K562 (cell line): ENCODE measurements at regions not wholly inside any gene's neighbourhood (a gene's known extent, or its start where the extent isn't known, plus 50 kb on each side); places are given as distances from the start of the nearest gene placed in this dataset.

Experiments
- ATAC-seq: fragments of 200-7000 bp; cut with Tn5 transposase; 3 replicates; pipeline ENCODE4 v1.9.1; 2020; ENCODE audit warnings: moderate library complexity
- BruUV-seq: library from RNA; stranded (reverse); fragments of 400-500 nt; replicated peaks from 2 replicates; lab custom pipeline; 2021; lab: Mats Ljungman, UMichigan
- CTCF ChIA-PET: fragments of 300-600 bp; formaldehyde crosslinking; extraction: SDS; loops from one replicate; lab custom pipeline; 2021; ENCODE audit warnings: low intra/inter-chr PET ratio; lab: Yijun Ruan, JAX
- POLR2A ChIA-PET: fragments of 300-600, 350-650 bp; sonication (Branson Sonifier 250); formaldehyde crosslinking; extraction: SDS; loops from one replicate; lab custom pipeline; 2021; ENCODE audit warnings: antibody characterized with exemption, inconsistent platforms; lab: Yijun Ruan, JAX
- DNase-seq, 4 experiments: peaks; one replicate each; pipeline versions ENCODE4 v3.0.0 to v3.0.0-alpha.2; 2011 to 2018; ENCODE audit warnings: low spot score in 3 of 4, mixed read lengths in 3 of 4; ENCODE audit errors: extremely low read depth in 1 of 4
- FAIRE-seq: peaks from 2 replicates; lab custom pipeline; 2011; peaks lifted over from hg19 to GRCh38; lab: Jason Lieb, UNC
- H2AFZ ChIP-seq: 2 replicates; pipeline ENCODE4 v1.6.0; 2011; ENCODE audit warnings: low read depth, low read length, control low read depth, inconsistent platforms
- H3K27ac ChIP-seq: fragments of 200-600 bp; 3 replicates; pipeline ENCODE4 v1.8.0; 2011; ENCODE audit warnings: low read depth, mild to moderate bottlenecking, control low read depth, inconsistent platforms, low read length, moderate library complexity, mixed read lengths; ENCODE audit errors: extremely low read depth
- H3K27me3 ChIP-seq, 2 experiments: fragments of 300-600 bp in 1 of 2; 2 replicates in 1 of 2; 3 replicates in 1 of 2; pipeline versions ENCODE4 v1.6.0 to v1.8.0; 2011; ENCODE audit warnings: inconsistent platforms in 2 of 2, low read length in 2 of 2, mild to moderate bottlenecking in 1 of 2, mixed read lengths in 1 of 2, moderate library complexity in 1 of 2; ENCODE audit not compliant: control insufficient read depth in 2 of 2, insufficient read depth in 2 of 2
- H3K36me3 ChIP-seq: fragments of 300-600 bp; 3 replicates; pipeline ENCODE4 v1.8.0; 2011; ENCODE audit warnings: mild to moderate bottlenecking, low read length, inconsistent platforms; ENCODE audit not compliant: control insufficient read depth, insufficient read depth
- H3K4me1 ChIP-seq, 2 experiments: fragments of 200-600 bp in 1 of 2; replicated peaks in 1 of 2; 2 replicates in 1 of 2; 3 replicates in 1 of 2; pipeline versions ENCODE4 v1.5.1 to v1.8.0; 2011; ENCODE audit warnings: inconsistent platforms in 2 of 2, low read length in 2 of 2, mild to moderate bottlenecking in 1 of 2, mixed read lengths in 1 of 2, moderate library complexity in 1 of 2; ENCODE audit not compliant: control insufficient read depth in 2 of 2, insufficient read depth in 2 of 2
- H3K4me2 ChIP-seq: 2 replicates; pipeline ENCODE4 v1.6.1; 2011; ENCODE audit warnings: low read length, control low read depth, inconsistent platforms, mixed read lengths; ENCODE audit not compliant: insufficient read depth
- H3K4me3 ChIP-seq: fragments of 200-600 bp; sonication (generic), shearing (Covaris generic); 2 replicates; pipeline ENCODE4 v1.5.1; 2016; ENCODE audit warnings: control low read depth, inconsistent platforms
- H3K79me2 ChIP-seq: fragments of 200-600 bp; 3 replicates; pipeline ENCODE4 v1.8.0; 2011; ENCODE audit warnings: low read length, inconsistent platforms; ENCODE audit not compliant: control insufficient read depth, insufficient read depth
- H3K9ac ChIP-seq, 2 experiments: 2 replicates each; pipeline versions ENCODE4 v1.6.0 to v1.6.1; 2011; ENCODE audit warnings: low read depth in 2 of 2, low read length in 2 of 2, control low read depth in 1 of 2, inconsistent platforms in 1 of 2, mild to moderate bottlenecking in 1 of 2, mixed read lengths in 1 of 2; ENCODE audit not compliant: insufficient read depth in 1 of 2
- H3K9me1 ChIP-seq: one replicate; pipeline ENCODE4 v1.6.0; 2011; ENCODE audit warnings: inconsistent platforms, mild to moderate bottlenecking, low read length, moderate library complexity; ENCODE audit not compliant: control insufficient read depth, insufficient read depth
- H3K9me3 ChIP-seq: replicated peaks from 2 replicates; pipeline ENCODE4 v1.5.1; 2011; ENCODE audit warnings: low read depth, low read length, inconsistent platforms; ENCODE audit not compliant: control insufficient read depth, insufficient read depth
- H4K20me1 ChIP-seq: replicated peaks from 2 replicates; pipeline ENCODE4 v1.6.1; 2011; ENCODE audit warnings: low read length, inconsistent platforms, mixed read lengths; ENCODE audit not compliant: control insufficient read depth, insufficient read depth
- CXXC5 ChIP-seq: fragments of 250-450 bp; sonication (Bioruptor Pico); IDR thresholded peaks from 2 replicates; pipeline ENCODE4 v1.8.0; 2022; ENCODE audit warnings: inconsistent platforms, mild to moderate bottlenecking, moderate library complexity
- ETV5 ChIP-seq: sonication (generic); formaldehyde crosslinking; IDR thresholded peaks from 2 replicates; pipeline ENCODE4 v1.4.0; 2020; ENCODE audit warnings: low read depth, mild to moderate bottlenecking, missing genetic modification reagents
- FOXK2 ChIP-seq, 2 experiments: fragments of 450-650 bp; IDR thresholded peaks in 1 of 2; conservative IDR thresholded peaks in 1 of 2; 2 replicates each; pipeline ENCODE4 v1.6.1; 2016; ENCODE audit warnings: low read depth in 2 of 2, mild to moderate bottlenecking in 1 of 2
- HIVEP1 ChIP-seq: fragments of 250-450 bp; sonication (Bioruptor Pico); IDR thresholded peaks from 2 replicates; pipeline ENCODE4 v1.4.0; 2020; ENCODE audit warnings: mild to moderate bottlenecking
- NR2C1 ChIP-seq, 2 experiments: fragments of 450-650 bp; IDR thresholded peaks; 2 replicates each; pipeline ENCODE4 v1.6.1; 2017; ENCODE audit warnings: mild to moderate bottlenecking in 2 of 2, antibody characterized with exemption in 1 of 2, inconsistent platforms in 1 of 2, missing compliant biosample characterization in 1 of 2, missing genetic modification characterization in 1 of 2
- RAD21 ChIP-seq, 2 experiments: fragments of 250-450 bp in 1 of 2; fragments of 450-650 bp in 1 of 2; sonication (Bioruptor Pico) in 1 of 2; formaldehyde crosslinking in 1 of 2; IDR thresholded peaks in 1 of 2; conservative IDR thresholded peaks in 1 of 2; 2 replicates each; pipeline versions ENCODE4 v1.4.0 to v1.8.0; 2020 to 2022; ENCODE audit warnings: mild to moderate bottlenecking in 2 of 2, moderate library complexity in 1 of 2
- ZKSCAN3 ChIP-seq: fragments of 250-450 bp; sonication (Bioruptor Pico); IDR thresholded peaks from 2 replicates; pipeline ENCODE4 v1.4.0; 2020
- WGBS: fragments of 100-300 bp; shearing (Covaris generic); methylation state at CpG from one replicate; pipeline ENCODE4 v1.1.6; 2016; ENCODE audit warnings: low coverage, mixed read lengths; ENCODE audit not compliant: insufficient coverage; ENCODE audit errors: missing lambda C conversion rate; 5-methylcytosine and 5-hydroxymethylcytosine counted together
- in situ Hi-C: fragments of 300-500 bp; cut with MboI; formaldehyde crosslinking; loops from 4 replicates; pipeline ENCODE4 v1.15.0; 2018; ENCODE audit warnings: inconsistent platforms, mixed read lengths
- intact Hi-C: fragments of 100-400 bp; cut with micrococcal nuclease; formaldehyde crosslinking; loops from 2 replicates; pipeline ENCODE4 v1.14.2; 2022
- TF ChIP-seq, protein P1 (sequence below): fragments of 450-650 bp; IDR thresholded peaks from 2 replicates; pipeline ENCODE4 v1.6.1; 2017; ENCODE audit warnings: antibody characterized with exemption
- TF ChIP-seq, protein P2 (sequence below): fragments of 250-450 bp; sonication (Bioruptor Pico); IDR thresholded peaks from 2 replicates; pipeline ENCODE4 v1.4.0; 2020
- TF ChIP-seq, protein P3 (sequence below): fragments of 250-450 bp; sonication (Bioruptor Pico); IDR thresholded peaks from 2 replicates; pipeline ENCODE4 v1.4.0; 2020; ENCODE audit warnings: mild to moderate bottlenecking

DNA sequence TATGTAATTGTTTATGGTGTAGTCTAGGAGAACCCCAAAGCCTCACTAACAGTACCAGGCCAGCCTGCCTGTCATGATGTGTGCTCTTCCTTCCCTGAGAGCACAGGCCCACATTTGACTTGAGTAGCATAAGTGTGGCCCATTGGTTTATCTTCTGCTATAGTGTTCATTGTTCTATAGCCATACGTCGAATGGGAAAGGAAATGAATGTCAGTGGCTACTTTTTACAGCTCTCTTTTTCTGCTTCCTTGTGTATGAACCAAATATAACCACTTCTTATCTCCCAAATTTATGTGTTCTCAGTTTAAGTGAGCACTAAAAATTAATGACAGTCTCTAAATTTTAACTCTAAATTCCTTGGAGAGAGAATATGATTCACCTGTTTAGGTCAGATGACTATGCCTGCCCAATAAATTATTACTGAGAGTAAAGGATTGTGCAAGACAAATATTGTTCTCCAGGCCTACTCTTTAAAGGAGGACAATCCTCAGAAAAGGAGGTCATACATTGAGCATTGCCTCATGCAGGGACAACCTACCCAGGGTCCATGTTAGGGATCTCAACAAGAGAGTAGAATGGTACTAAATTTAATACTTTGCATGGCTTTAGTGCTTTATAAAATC, 222.9 kb upstream of the ARHGAP20 start:
- POLR2A ChIA-PET, result no interaction called here
- DNase-seq (no peak), ATAC-seq (no peak), FAIRE-seq (no peak)
- H3K79me2 ChIP-seq, result no peaks in the 10 kb centered on the region
- no peak overlapping the region for H2AFZ ChIP-seq
- intact Hi-C loops, result no loop called here
- CTCF ChIA-PET, result no interaction called here
- H3K4me2 ChIP-seq, result no peak overlapping the region
- BruUV-seq, result no TSS peak
- no peak overlapping the region for H3K4me3 ChIP-seq
- no peaks in the 10 kb centered on the region for H3K4me1 ChIP-seq
- H4K20me1 ChIP-seq, result no peaks in the 10 kb centered on the region
- H3K9me1 ChIP-seq, result no peaks in the 10 kb centered on the region
- in situ Hi-C loops, result no loop called here
- H3K27ac ChIP-seq, result no peak overlapping the region
- no peaks in the 10 kb centered on the region for H3K9me3 ChIP-seq
- H3K36me3 ChIP-seq, result no peaks in the 10 kb centered on the region
- no peaks in the 10 kb centered on the region for H3K27me3 ChIP-seq
- no peak overlapping the region for H3K9ac ChIP-seq
- 0% methylated on average over 2 of the region's 2 CpGs for WGBS
- no peak for TF ChIP-seq RAD21 (CRISPR knock-in tag; conservative IDR thresholded peaks at IDR 0.05 in 1 of 2, IDR thresholded peaks at IDR 0.05 in 1 of 2)
- no peak for TF ChIP-seq FOXK2 (conservative IDR thresholded peaks at IDR 0.05 in 1 of 2, IDR thresholded peaks at IDR 0.05 in 1 of 2; ENCODE audit: low read depth in 2 of 2)
- TF ChIP-seq, protein P1, sequence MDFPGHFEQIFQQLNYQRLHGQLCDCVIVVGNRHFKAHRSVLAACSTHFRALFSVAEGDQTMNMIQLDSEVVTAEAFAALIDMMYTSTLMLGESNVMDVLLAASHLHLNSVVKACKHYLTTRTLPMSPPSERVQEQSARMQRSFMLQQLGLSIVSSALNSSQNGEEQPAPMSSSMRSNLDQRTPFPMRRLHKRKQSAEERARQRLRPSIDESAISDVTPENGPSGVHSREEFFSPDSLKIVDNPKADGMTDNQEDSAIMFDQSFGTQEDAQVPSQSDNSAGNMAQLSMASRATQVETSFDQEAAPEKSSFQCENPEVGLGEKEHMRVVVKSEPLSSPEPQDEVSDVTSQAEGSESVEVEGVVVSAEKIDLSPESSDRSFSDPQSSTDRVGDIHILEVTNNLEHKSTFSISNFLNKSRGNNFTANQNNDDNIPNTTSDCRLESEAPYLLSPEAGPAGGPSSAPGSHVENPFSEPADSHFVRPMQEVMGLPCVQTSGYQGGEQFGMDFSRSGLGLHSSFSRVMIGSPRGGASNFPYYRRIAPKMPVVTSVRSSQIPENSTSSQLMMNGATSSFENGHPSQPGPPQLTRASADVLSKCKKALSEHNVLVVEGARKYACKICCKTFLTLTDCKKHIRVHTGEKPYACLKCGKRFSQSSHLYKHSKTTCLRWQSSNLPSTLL, result no peak
- TF ChIP-seq HIVEP1, result no peak
- TF ChIP-seq, protein P2, sequence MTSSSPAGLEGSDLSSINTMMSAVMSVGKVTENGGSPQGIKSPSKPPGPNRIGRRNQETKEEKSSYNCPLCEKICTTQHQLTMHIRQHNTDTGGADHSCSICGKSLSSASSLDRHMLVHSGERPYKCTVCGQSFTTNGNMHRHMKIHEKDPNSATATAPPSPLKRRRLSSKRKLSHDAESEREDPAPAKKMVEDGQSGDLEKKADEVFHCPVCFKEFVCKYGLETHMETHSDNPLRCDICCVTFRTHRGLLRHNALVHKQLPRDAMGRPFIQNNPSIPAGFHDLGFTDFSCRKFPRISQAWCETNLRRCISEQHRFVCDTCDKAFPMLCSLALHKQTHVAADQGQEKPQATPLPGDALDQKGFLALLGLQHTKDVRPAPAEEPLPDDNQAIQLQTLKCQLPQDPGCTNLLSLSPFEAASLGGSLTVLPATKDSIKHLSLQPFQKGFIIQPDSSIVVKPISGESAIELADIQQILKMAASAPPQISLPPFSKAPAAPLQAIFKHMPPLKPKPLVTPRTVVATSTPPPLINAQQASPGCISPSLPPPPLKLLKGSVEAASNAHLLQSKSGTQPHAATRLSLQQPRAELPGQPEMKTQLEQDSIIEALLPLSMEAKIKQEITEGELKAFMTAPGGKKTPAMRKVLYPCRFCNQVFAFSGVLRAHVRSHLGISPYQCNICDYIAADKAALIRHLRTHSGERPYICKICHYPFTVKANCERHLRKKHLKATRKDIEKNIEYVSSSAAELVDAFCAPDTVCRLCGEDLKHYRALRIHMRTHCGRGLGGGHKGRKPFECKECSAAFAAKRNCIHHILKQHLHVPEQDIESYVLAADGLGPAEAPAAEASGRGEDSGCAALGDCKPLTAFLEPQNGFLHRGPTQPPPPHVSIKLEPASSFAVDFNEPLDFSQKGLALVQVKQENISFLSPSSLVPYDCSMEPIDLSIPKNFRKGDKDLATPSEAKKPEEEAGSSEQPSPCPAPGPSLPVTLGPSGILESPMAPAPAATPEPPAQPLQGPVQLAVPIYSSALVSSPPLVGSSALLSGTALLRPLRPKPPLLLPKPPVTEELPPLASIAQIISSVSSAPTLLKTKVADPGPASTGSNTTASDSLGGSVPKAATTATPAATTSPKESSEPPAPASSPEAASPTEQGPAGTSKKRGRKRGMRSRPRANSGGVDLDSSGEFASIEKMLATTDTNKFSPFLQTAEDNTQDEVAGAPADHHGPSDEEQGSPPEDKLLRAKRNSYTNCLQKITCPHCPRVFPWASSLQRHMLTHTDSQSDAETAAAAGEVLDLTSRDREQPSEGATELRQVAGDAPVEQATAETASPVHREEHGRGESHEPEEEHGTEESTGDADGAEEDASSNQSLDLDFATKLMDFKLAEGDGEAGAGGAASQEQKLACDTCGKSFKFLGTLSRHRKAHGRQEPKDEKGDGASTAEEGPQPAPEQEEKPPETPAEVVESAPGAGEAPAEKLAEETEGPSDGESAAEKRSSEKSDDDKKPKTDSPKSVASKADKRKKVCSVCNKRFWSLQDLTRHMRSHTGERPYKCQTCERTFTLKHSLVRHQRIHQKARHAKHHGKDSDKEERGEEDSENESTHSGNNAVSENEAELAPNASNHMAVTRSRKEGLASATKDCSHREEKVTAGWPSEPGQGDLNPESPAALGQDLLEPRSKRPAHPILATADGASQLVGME (CRISPR knock-in tag), result no peak
- no peak for TF ChIP-seq ZKSCAN3 (CRISPR knock-in tag)
- no peak for TF ChIP-seq ETV5 (CRISPR knock-in tag)
- TF ChIP-seq, protein P3, sequence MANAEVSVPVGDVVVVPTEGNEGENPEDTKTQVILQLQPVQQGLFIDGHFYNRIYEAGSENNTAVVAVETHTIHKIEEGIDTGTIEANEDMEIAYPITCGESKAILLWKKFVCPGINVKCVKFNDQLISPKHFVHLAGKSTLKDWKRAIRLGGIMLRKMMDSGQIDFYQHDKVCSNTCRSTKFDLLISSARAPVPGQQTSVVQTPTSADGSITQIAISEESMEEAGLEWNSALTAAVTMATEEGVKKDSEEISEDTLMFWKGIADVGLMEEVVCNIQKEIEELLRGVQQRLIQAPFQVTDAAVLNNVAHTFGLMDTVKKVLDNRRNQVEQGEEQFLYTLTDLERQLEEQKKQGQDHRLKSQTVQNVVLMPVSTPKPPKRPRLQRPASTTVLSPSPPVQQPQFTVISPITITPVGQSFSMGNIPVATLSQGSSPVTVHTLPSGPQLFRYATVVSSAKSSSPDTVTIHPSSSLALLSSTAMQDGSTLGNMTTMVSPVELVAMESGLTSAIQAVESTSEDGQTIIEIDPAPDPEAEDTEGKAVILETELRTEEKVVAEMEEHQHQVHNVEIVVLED (CRISPR knock-in tag), result no peak
- no peak for TF ChIP-seq CXXC5 (CRISPR knock-in tag)
- TF ChIP-seq NR2C1 (IDR thresholded peaks at IDR 0.05), result no peak
- no peak for TF ChIP-seq NR2C1 (tag; IDR thresholded peaks at IDR 0.05)
